ENCODE measurements at regions not wholly inside any gene's neighbourhood (a gene's known extent, or its start where the extent isn't known, plus 50 kb on each side); places are given as distances from the start of the nearest gene placed in this dataset.

- no peak for TF ChIP-seq CTCF (IDR thresholded peaks at IDR 0.05; ENCODE audit: control extremely low read depth, extremely low read depth, low read depth, missing control alignments)
- ChIA-PET POLR2A (no interaction called here), CTCF (interaction anchor here (1.3 kb wide), 1 partner anchor 9 kb away, joined by 3 read pairs; no protein-coding TSS in a partner anchor)
- no peak for DNase-seq (ENCODE audit: extremely low spot score)
Observed at GRCh38 chr16:86382774-86383407, 127.4 kb upstream of the FOXF1 start.

- no peak for DNase-seq (ENCODE audit: extremely low spot score)
- TF ChIP-seq CTCF (IDR thresholded peaks at IDR 0.05; ENCODE audit: control extremely low read depth, extremely low read depth, low read depth, missing control alignments), result no peak
- ChIA-PET POLR2A (no interaction called here), CTCF (interaction anchor here (1.3 kb wide), 1 partner anchor 8 kb away, joined by 3 read pairs; no protein-coding TSS in a partner anchor)
Observed at GRCh38 chr16:86383488-86384262, 126.7 kb upstream of the FOXF1 start.

GRCh38 chr16:86384263-86384649, 126.1 kb upstream of the FOXF1 start:
- POLR2A ChIA-PET, result no interaction called here
- DNase-seq (ENCODE audit: extremely low spot score), result no peak
- no peak for TF ChIP-seq CTCF (IDR thresholded peaks at IDR 0.05; ENCODE audit: control extremely low read depth, extremely low read depth, low read depth, missing control alignments)
- CTCF ChIA-PET, result no interaction called here

- no peak for DNase-seq (ENCODE audit: extremely low spot score)
- ChIA-PET POLR2A (no interaction called here), CTCF (no interaction called here)
- no peak for TF ChIP-seq CTCF (IDR thresholded peaks at IDR 0.05; ENCODE audit: control extremely low read depth, extremely low read depth, low read depth, missing control alignments)
Observed at GRCh38 chr16:86384980-86385379, 125.3 kb upstream of the FOXF1 start.

- no peak for DNase-seq (ENCODE audit: extremely low spot score)
- POLR2A ChIA-PET, result no interaction called here
- CTCF ChIA-PET, result no interaction called here
- TF ChIP-seq CTCF (IDR thresholded peaks at IDR 0.05; ENCODE audit: control extremely low read depth, extremely low read depth, low read depth, missing control alignments), result no peak
Observed at GRCh38 chr16:86387468-86388440, 122.6 kb upstream of the FOXF1 start.

GRCh38 chr16:86388976-86389375, 121.4 kb upstream of the FOXF1 start:
- CTCF ChIA-PET, result no interaction called here
- POLR2A ChIA-PET, result no interaction called here
- DNase-seq (ENCODE audit: extremely low spot score), result no peak
- TF ChIP-seq CTCF (IDR thresholded peaks at IDR 0.05; ENCODE audit: control extremely low read depth, extremely low read depth, low read depth, missing control alignments), result no peak
